K562 (cell line): ENCODE measurements at regions not wholly inside any gene's neighbourhood (a gene's known extent, or its start where the extent isn't known, plus 50 kb on each side); places are given as distances from the start of the nearest gene placed in this dataset.

Experiments
- ATAC-seq: fragments of 200-7000 bp; cut with Tn5 transposase; 3 replicates; pipeline ENCODE4 v1.9.1; 2020; ENCODE audit warnings: moderate library complexity
- BruUV-seq: library from RNA; stranded (reverse); fragments of 400-500 nt; replicated peaks from 2 replicates; lab custom pipeline; 2021; lab: Mats Ljungman, UMichigan
- CTCF ChIA-PET: fragments of 300-600 bp; formaldehyde crosslinking; extraction: SDS; loops from one replicate; lab custom pipeline; 2021; ENCODE audit warnings: low intra/inter-chr PET ratio; lab: Yijun Ruan, JAX
- POLR2A ChIA-PET: fragments of 300-600, 350-650 bp; sonication (Branson Sonifier 250); formaldehyde crosslinking; extraction: SDS; loops from one replicate; lab custom pipeline; 2021; ENCODE audit warnings: antibody characterized with exemption, inconsistent platforms; lab: Yijun Ruan, JAX
- DNase-seq, 4 experiments: peaks; one replicate each; pipeline versions ENCODE4 v3.0.0 to v3.0.0-alpha.2; 2011 to 2018; ENCODE audit warnings: low spot score in 3 of 4, mixed read lengths in 3 of 4; ENCODE audit errors: extremely low read depth in 1 of 4
- FAIRE-seq: peaks from 2 replicates; lab custom pipeline; 2011; peaks lifted over from hg19 to GRCh38; lab: Jason Lieb, UNC
- H2AFZ ChIP-seq: 2 replicates; pipeline ENCODE4 v1.6.0; 2011; ENCODE audit warnings: low read depth, low read length, control low read depth, inconsistent platforms
- H3K27ac ChIP-seq: fragments of 200-600 bp; 3 replicates; pipeline ENCODE4 v1.8.0; 2011; ENCODE audit warnings: low read depth, mild to moderate bottlenecking, control low read depth, inconsistent platforms, low read length, moderate library complexity, mixed read lengths; ENCODE audit errors: extremely low read depth
- H3K27me3 ChIP-seq, 2 experiments: fragments of 300-600 bp in 1 of 2; 2 replicates in 1 of 2; 3 replicates in 1 of 2; pipeline versions ENCODE4 v1.6.0 to v1.8.0; 2011; ENCODE audit warnings: inconsistent platforms in 2 of 2, low read length in 2 of 2, mild to moderate bottlenecking in 1 of 2, mixed read lengths in 1 of 2, moderate library complexity in 1 of 2; ENCODE audit not compliant: control insufficient read depth in 2 of 2, insufficient read depth in 2 of 2
- H3K36me3 ChIP-seq: fragments of 300-600 bp; 3 replicates; pipeline ENCODE4 v1.8.0; 2011; ENCODE audit warnings: mild to moderate bottlenecking, low read length, inconsistent platforms; ENCODE audit not compliant: control insufficient read depth, insufficient read depth
- H3K4me1 ChIP-seq, 2 experiments: fragments of 200-600 bp in 1 of 2; replicated peaks in 1 of 2; 2 replicates in 1 of 2; 3 replicates in 1 of 2; pipeline versions ENCODE4 v1.5.1 to v1.8.0; 2011; ENCODE audit warnings: inconsistent platforms in 2 of 2, low read length in 2 of 2, mild to moderate bottlenecking in 1 of 2, mixed read lengths in 1 of 2, moderate library complexity in 1 of 2; ENCODE audit not compliant: control insufficient read depth in 2 of 2, insufficient read depth in 2 of 2
- H3K4me2 ChIP-seq: 2 replicates; pipeline ENCODE4 v1.6.1; 2011; ENCODE audit warnings: low read length, control low read depth, inconsistent platforms, mixed read lengths; ENCODE audit not compliant: insufficient read depth
- H3K4me3 ChIP-seq: fragments of 200-600 bp; sonication (generic), shearing (Covaris generic); 2 replicates; pipeline ENCODE4 v1.5.1; 2016; ENCODE audit warnings: control low read depth, inconsistent platforms
- H3K79me2 ChIP-seq: fragments of 200-600 bp; 3 replicates; pipeline ENCODE4 v1.8.0; 2011; ENCODE audit warnings: low read length, inconsistent platforms; ENCODE audit not compliant: control insufficient read depth, insufficient read depth
- H3K9ac ChIP-seq, 2 experiments: 2 replicates each; pipeline versions ENCODE4 v1.6.0 to v1.6.1; 2011; ENCODE audit warnings: low read depth in 2 of 2, low read length in 2 of 2, control low read depth in 1 of 2, inconsistent platforms in 1 of 2, mild to moderate bottlenecking in 1 of 2, mixed read lengths in 1 of 2; ENCODE audit not compliant: insufficient read depth in 1 of 2
- H3K9me1 ChIP-seq: one replicate; pipeline ENCODE4 v1.6.0; 2011; ENCODE audit warnings: inconsistent platforms, mild to moderate bottlenecking, low read length, moderate library complexity; ENCODE audit not compliant: control insufficient read depth, insufficient read depth
- H3K9me3 ChIP-seq: replicated peaks from 2 replicates; pipeline ENCODE4 v1.5.1; 2011; ENCODE audit warnings: low read depth, low read length, inconsistent platforms; ENCODE audit not compliant: control insufficient read depth, insufficient read depth
- H4K20me1 ChIP-seq: replicated peaks from 2 replicates; pipeline ENCODE4 v1.6.1; 2011; ENCODE audit warnings: low read length, inconsistent platforms, mixed read lengths; ENCODE audit not compliant: control insufficient read depth, insufficient read depth
- GTF2B ChIP-seq: IDR thresholded peaks from 2 replicates; pipeline ENCODE4 v1.6.1; 2011; ENCODE audit not compliant: insufficient read length; ENCODE audit errors: extremely low read depth
- MYBL2 ChIP-seq, 2 experiments: fragments of 450-650 bp in 1 of 2; sonication (generic) in 1 of 2; formaldehyde crosslinking in 1 of 2; IDR thresholded peaks; 2 replicates each; pipeline versions ENCODE4 v1.6.1 to v1.8.1; 2017 to 2022; ENCODE audit warnings: borderline replicate concordance in 1 of 2, inconsistent platforms in 1 of 2, low read depth in 1 of 2, mild to moderate bottlenecking in 1 of 2, missing genetic modification reagents in 1 of 2, moderate library complexity in 1 of 2
- MYNN ChIP-seq, 2 experiments: sonication (generic); formaldehyde crosslinking in 1 of 2; IDR thresholded peaks; 2 replicates each; pipeline versions ENCODE4 v1.5.0 to v1.6.1; 2016 to 2020; ENCODE audit warnings: antibody characterized with exemption in 1 of 2, missing genetic modification reagents in 1 of 2
- XRCC4 ChIP-seq: IDR thresholded peaks from one replicate; pipeline ENCODE4 v1.6.1; 2011; ENCODE audit not compliant: insufficient read depth, insufficient read length; ENCODE audit errors: extremely low read depth
- ZNF143 ChIP-seq: sonication (generic); formaldehyde crosslinking; IDR thresholded peaks from 2 replicates; pipeline ENCODE4 v1.9.0; 2022; ENCODE audit warnings: mild to moderate bottlenecking, missing genetic modification reagents
- ZNF717 ChIP-seq: fragments of 250-450 bp; sonication (Bioruptor Pico); IDR thresholded peaks from 2 replicates; pipeline ENCODE4 v1.5.0; 2021
- ZNF778 ChIP-seq: fragments of 450-650 bp; formaldehyde crosslinking; IDR thresholded peaks from 2 replicates; pipeline ENCODE4 v1.4.0; 2020; ENCODE audit warnings: mild to moderate bottlenecking, moderate library complexity
- ZNF785 ChIP-seq: fragments of 250-450 bp; sonication (Bioruptor Pico); IDR thresholded peaks from 2 replicates; pipeline ENCODE4 v1.4.0; 2020; ENCODE audit warnings: mild to moderate bottlenecking
- in situ Hi-C: fragments of 300-500 bp; cut with MboI; formaldehyde crosslinking; loops from 4 replicates; pipeline ENCODE4 v1.15.0; 2018; ENCODE audit warnings: inconsistent platforms, mixed read lengths
- intact Hi-C: fragments of 100-400 bp; cut with micrococcal nuclease; formaldehyde crosslinking; loops from 2 replicates; pipeline ENCODE4 v1.14.2; 2022

- Histone ChIP-seq H3K9me1 (no peaks in the 10 kb centered on the region), H2AFZ (no peak overlapping the region), H4K20me1 (no peaks in the 10 kb centered on the region), H3K9me3 (no peaks in the 10 kb centered on the region), H3K9ac (no peak overlapping the region), H3K79me2 (no peaks in the 10 kb centered on the region), H3K27ac (no peak overlapping the region), H3K27me3 (peaks cover 0 to 4% of the 10 kb centered on the region in 2 experiments; a peak in 2 of 5 replicates), H3K36me3 (no peaks in the 10 kb centered on the region)
- intact Hi-C loops (no loop called here), in situ Hi-C loops (no loop called here)
- no TSS peak for BruUV-seq
- FAIRE-seq (no peak), DNase-seq (no peak), ATAC-seq (no peak)
- CTCF ChIA-PET: no interaction called here
- TF ChIP-seq ZNF785 (CRISPR knock-in tag): no peak
- TF ChIP-seq XRCC4: no peak
- TF ChIP-seq ZNF778 (CRISPR knock-in tag): no peak
- no peak for TF ChIP-seq MYBL2 (IDR thresholded peaks at IDR 0.05; ENCODE audit: low read depth)
- no peak for TF ChIP-seq MYBL2 (CRISPR knock-in tag; IDR thresholded peaks at IDR 0.05; ENCODE audit: borderline replicate concordance)
- no peak for TF ChIP-seq ZNF717
- TF ChIP-seq MYNN (IDR thresholded peaks at IDR 0.05): no peak
- TF ChIP-seq MYNN (CRISPR knock-in tag; IDR thresholded peaks at IDR 0.05): no peak
- TF ChIP-seq ZNF143 (CRISPR knock-in tag): no peak
- TF ChIP-seq GTF2B: no peak
- TF ChIP-seq, all 486 proteins: peak for 0
- no peaks in the 10 kb centered on the region for H3K4me1 ChIP-seq
- POLR2A ChIA-PET: no interaction called here
- no peak overlapping the region for H3K4me3 ChIP-seq
- H3K4me2 ChIP-seq: no peak overlapping the region
Observed at GRCh38 chr5:174800435-174800834, 76.1 kb downstream of the MSX2 start.
